ENCODE measurements at regions not wholly inside any gene's neighbourhood (a gene's known extent, or its start where the extent isn't known, plus 50 kb on each side); places are given as distances from the start of the nearest gene placed in this dataset.

- TF ChIP-seq, protein P1, sequence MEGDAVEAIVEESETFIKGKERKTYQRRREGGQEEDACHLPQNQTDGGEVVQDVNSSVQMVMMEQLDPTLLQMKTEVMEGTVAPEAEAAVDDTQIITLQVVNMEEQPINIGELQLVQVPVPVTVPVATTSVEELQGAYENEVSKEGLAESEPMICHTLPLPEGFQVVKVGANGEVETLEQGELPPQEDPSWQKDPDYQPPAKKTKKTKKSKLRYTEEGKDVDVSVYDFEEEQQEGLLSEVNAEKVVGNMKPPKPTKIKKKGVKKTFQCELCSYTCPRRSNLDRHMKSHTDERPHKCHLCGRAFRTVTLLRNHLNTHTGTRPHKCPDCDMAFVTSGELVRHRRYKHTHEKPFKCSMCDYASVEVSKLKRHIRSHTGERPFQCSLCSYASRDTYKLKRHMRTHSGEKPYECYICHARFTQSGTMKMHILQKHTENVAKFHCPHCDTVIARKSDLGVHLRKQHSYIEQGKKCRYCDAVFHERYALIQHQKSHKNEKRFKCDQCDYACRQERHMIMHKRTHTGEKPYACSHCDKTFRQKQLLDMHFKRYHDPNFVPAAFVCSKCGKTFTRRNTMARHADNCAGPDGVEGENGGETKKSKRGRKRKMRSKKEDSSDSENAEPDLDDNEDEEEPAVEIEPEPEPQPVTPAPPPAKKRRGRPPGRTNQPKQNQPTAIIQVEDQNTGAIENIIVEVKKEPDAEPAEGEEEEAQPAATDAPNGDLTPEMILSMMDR (IDR thresholded peaks at IDR 0.05), result no peak
- TF ChIP-seq POLR2A (IDR thresholded peaks at IDR 0.05), result no peak
Measured at GRCh38 chr17:73835605-73836004, 191.4 kb upstream of the SDK2 start.

All from right lobe of liver (tissue), 4 donors.